CD4-positive, alpha-beta T cell treated with Interleukin-6 for 4 hours (primary cell): ENCODE measurements at regions not wholly inside any gene's neighbourhood (a gene's known extent, or its start where the extent isn't known, plus 50 kb on each side); places are given as distances from the start of the nearest gene placed in this dataset.
"Not testable (repeated sequence)": the region's sequence is repeated elsewhere in the genome, so short reads cannot be mapped to it uniquely, and the experiment has no call there.

Experiments
- DNase-seq: peaks from one replicate; pipeline ENCODE4 v3.0.0-alpha.2; 2020; ENCODE audit warnings: mixed read lengths

- DNase-seq: no peak
These were observed 141.5 kb upstream of the FN1 start for GRCh38 chr2:215577356-215577755.

GRCh38 chr2:215576572-215576971 lies 140.7 kb upstream of the FN1 start:
- no peak for DNase-seq

- DNase-seq: no peak
These were observed 137.6 kb upstream of the FN1 start for GRCh38 chr2:215573496-215573895.

GRCh38 chr2:215572341-215572848 lies 136.5 kb upstream of the FN1 start:
- no peak for DNase-seq

GRCh38 chr2:215571689-215572088 lies 135.8 kb upstream of the FN1 start:
- DNase-seq: no peak

- no peak for DNase-seq
These were observed 131.6 kb upstream of the FN1 start for GRCh38 chr2:215567504-215567903.

- DNase-seq: no peak
These were observed 130.0 kb upstream of the FN1 start for GRCh38 chr2:215565897-215566296.

GRCh38 chr2:215557701-215558100 lies 121.8 kb upstream of the FN1 start:
- DNase-seq: no peak

GRCh38 chr2:215556979-215557378 lies 121.1 kb upstream of the FN1 start:
- no peak for DNase-seq

GRCh38 chr2:215554689-215555498 lies 119.0 kb upstream of the FN1 start:
- DNase-seq: no peak

- no peak for DNase-seq
These were observed 118.1 kb upstream of the FN1 start for GRCh38 chr2:215553946-215554345.

- DNase-seq: no peak
These were observed 116.3 kb upstream of the FN1 start for GRCh38 chr2:215552144-215552580.

- DNase-seq: no peak
These were observed 114.5 kb upstream of the FN1 start for GRCh38 chr2:215550331-215550730.

GRCh38 chr2:215548714-215549113 lies 112.8 kb upstream of the FN1 start:
- DNase-seq: no peak

GRCh38 chr2:215542690-215543089 lies 106.8 kb upstream of the FN1 start:
- no peak for DNase-seq

- DNase-seq: no peak
These were observed 104.8 kb upstream of the FN1 start for GRCh38 chr2:215540658-215541057.

GRCh38 chr2:215537611-215538010 lies 101.7 kb upstream of the FN1 start:
- DNase-seq: no peak

- DNase-seq: no peak
These were observed 100.6 kb upstream of the FN1 start for GRCh38 chr2:215536510-215536909.

GRCh38 chr2:215535741-215536140 lies 99.9 kb upstream of the FN1 start:
- DNase-seq: no peak

GRCh38 chr2:215535125-215535668 lies 99.3 kb upstream of the FN1 start:
- DNase-seq: no peak

- DNase-seq: not testable (repeated sequence)
These were observed 97.8 kb upstream of the FN1 start for GRCh38 chr2:215533716-215534115.

- no peak for DNase-seq
These were observed 97.0 kb upstream of the FN1 start for GRCh38 chr2:215532844-215533243.

- no peak for DNase-seq
These were observed 95.4 kb upstream of the FN1 start for GRCh38 chr2:215531284-215531683.

- no peak for DNase-seq
These were observed 94.5 kb upstream of the FN1 start for GRCh38 chr2:215530191-215530968.
